Kidney epithelial cell (primary cell): ENCODE measurements at regions not wholly inside any gene's neighbourhood (a gene's known extent, or its start where the extent isn't known, plus 50 kb on each side); places are given as distances from the start of the nearest gene placed in this dataset.

Experiments used
- DNase-seq: peaks from one replicate; pipeline ENCODE4 v3.0.0-alpha.2; 2010; ENCODE audit warnings: low read depth
- H3K27me3 ChIP-seq: 2 replicates; pipeline ENCODE4 v1.6.0; 2011; ENCODE audit warnings: low read length; ENCODE audit not compliant: control insufficient read depth, insufficient read depth
- H3K36me3 ChIP-seq: 2 replicates; pipeline ENCODE4 v1.5.1; 2011; ENCODE audit warnings: low read length; ENCODE audit not compliant: control insufficient read depth, insufficient read depth
- H3K4me3 ChIP-seq: 2 replicates; pipeline ENCODE4 v1.5.1; 2011; ENCODE audit warnings: low read depth, mild to moderate bottlenecking, control low read depth, low read length
- CTCF ChIP-seq: IDR thresholded peaks from 2 replicates; pipeline ENCODE4 v1.5.1; 2011; ENCODE audit warnings: mild to moderate bottlenecking, moderate library complexity, low read length, control low read depth, inconsistent platforms; ENCODE audit not compliant: insufficient read depth, poor library complexity, severe bottlenecking

- no peak for TF ChIP-seq CTCF
- no peak for DNase-seq
- Histone ChIP-seq H3K4me3 (no peak overlapping the region), H3K27me3 (no peaks in the 10 kb centered on the region), H3K36me3 (no peaks in the 10 kb centered on the region)
Observed at GRCh38 chr3:105304487-105304886, 62.2 kb upstream of the ALCAM start.

- no peak for TF ChIP-seq CTCF
- H3K4me3 ChIP-seq, result no peak overlapping the region
Observed at GRCh38 chr3:105315144-105315543, 51.6 kb upstream of the ALCAM start.

GRCh38 chr3:105315815-105316214 is 50.9 kb upstream of the ALCAM start:
- Histone ChIP-seq H3K36me3 (no peaks in the 10 kb centered on the region), H3K27me3 (no peaks in the 10 kb centered on the region), H3K4me3 (no peak overlapping the region)
- TF ChIP-seq CTCF, result no peak
- no peak for DNase-seq

More at GRCh38 chr3:105315144-105315543, 51.6 kb upstream of the ALCAM start:
- no peak for DNase-seq
- Histone ChIP-seq H3K36me3 (no peaks in the 10 kb centered on the region), H3K27me3 (no peaks in the 10 kb centered on the region)

GRCh38 chr3:105316331-105316730 is 50.4 kb upstream of the ALCAM start:
- H3K4me3 ChIP-seq, result no peak overlapping the region
- no peaks in the 10 kb centered on the region for H3K36me3 ChIP-seq
- TF ChIP-seq CTCF, result no peak
- DNase-seq, result no peak
- H3K27me3 ChIP-seq, result no peaks in the 10 kb centered on the region
